ENCODE measurements at regions not wholly inside any gene's neighbourhood (a gene's known extent, or its start where the extent isn't known, plus 50 kb on each side); places are given as distances from the start of the nearest gene placed in this dataset.

- TF ChIP-seq ZNF513 (CRISPR knock-in tag; conservative IDR thresholded peaks at IDR 0.05) = no peak
- TF ChIP-seq ESRRA (CRISPR knock-in tag; IDR thresholded peaks at IDR 0.05; ENCODE audit: low read depth) = no peak
- TF ChIP-seq ZFP91 (CRISPR knock-in tag; IDR thresholded peaks at IDR 0.05; ENCODE audit: borderline replicate concordance) = no peak
- TF ChIP-seq SAFB2 (CRISPR knock-in tag; IDR thresholded peaks at IDR 0.05; ENCODE audit: borderline replicate concordance, low read depth) = no peak
- TF ChIP-seq PLRG1 (conservative IDR thresholded peaks at IDR 0.05) = no peak
- no peak for TF ChIP-seq PPARG (CRISPR knock-in tag; conservative IDR thresholded peaks at IDR 0.05)
- no peak for TF ChIP-seq ZNF101 (CRISPR knock-in tag; IDR thresholded peaks at IDR 0.05; ENCODE audit: borderline replicate concordance, low read depth)
- no peak for TF ChIP-seq RFXAP (CRISPR knock-in tag; IDR thresholded peaks at IDR 0.05; ENCODE audit: borderline replicate concordance)
- TF ChIP-seq DZIP1 (CRISPR knock-in tag; IDR thresholded peaks at IDR 0.05) = no peak
- TF ChIP-seq, protein P1, sequence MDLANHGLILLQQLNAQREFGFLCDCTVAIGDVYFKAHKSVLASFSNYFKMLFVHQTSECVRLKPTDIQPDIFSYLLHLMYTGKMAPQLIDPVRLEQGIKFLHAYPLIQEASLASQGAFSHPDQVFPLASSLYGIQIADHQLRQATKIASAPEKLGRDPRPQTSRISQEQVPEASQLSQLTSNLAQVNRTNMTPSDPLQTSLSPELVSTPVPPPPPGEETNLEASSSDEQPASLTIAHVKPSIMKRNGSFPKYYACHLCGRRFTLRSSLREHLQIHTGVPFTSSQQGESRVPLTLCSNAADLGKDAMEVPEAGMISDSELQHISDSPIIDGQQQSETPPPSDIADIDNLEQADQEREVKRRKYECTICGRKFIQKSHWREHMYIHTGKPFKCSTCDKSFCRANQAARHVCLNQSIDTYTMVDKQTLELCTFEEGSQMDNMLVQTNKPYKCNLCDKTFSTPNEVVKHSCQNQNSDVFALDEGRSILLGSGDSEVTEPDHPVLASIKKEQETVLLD (CRISPR knock-in tag; IDR thresholded peaks at IDR 0.05; ENCODE audit: low read depth) = no peak
- no peak for TF ChIP-seq FOXP1 (IDR thresholded peaks at IDR 0.05)
- peak; percentile 61 for TF ChIP-seq FOXP1 (CRISPR knock-in tag; IDR thresholded peaks at IDR 0.05)
- no peak for TF ChIP-seq HDAC2 (CRISPR knock-in tag; IDR thresholded peaks at IDR 0.05)
- no peak for TF ChIP-seq ZNF780A (CRISPR knock-in tag; IDR thresholded peaks at IDR 0.05)
- no peak for TF ChIP-seq ZNF891 (CRISPR knock-in tag; IDR thresholded peaks at IDR 0.05)
- TF ChIP-seq SMYD3 (CRISPR knock-in tag; IDR thresholded peaks at IDR 0.05) = no peak
- TF ChIP-seq, protein P2, sequence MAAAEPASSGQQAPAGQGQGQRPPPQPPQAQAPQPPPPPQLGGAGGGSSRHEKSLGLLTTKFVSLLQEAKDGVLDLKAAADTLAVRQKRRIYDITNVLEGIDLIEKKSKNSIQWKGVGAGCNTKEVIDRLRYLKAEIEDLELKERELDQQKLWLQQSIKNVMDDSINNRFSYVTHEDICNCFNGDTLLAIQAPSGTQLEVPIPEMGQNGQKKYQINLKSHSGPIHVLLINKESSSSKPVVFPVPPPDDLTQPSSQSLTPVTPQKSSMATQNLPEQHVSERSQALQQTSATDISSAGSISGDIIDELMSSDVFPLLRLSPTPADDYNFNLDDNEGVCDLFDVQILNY (CRISPR knock-in tag; conservative IDR thresholded peaks at IDR 0.05) = no peak
- 0 out of 2 replicates have a peak, but pooled peaks have one; percentile 16 for TF ChIP-seq FOXO1 (CRISPR knock-in tag; IDR thresholded peaks at IDR 0.05)
- TF ChIP-seq MED1 (CRISPR knock-in tag; IDR thresholded peaks at IDR 0.05) = no peak
Measured at GRCh38 chr13:70249332-70250064, 141.2 kb upstream of the KLHL1 start (continued).
